Activated naive CD4-positive, alpha-beta T cell treated with anti-CD3 and anti-CD28 coated beads for 36 hours (primary cell): ENCODE measurements at regions not wholly inside any gene's neighbourhood (a gene's known extent, or its start where the extent isn't known, plus 50 kb on each side); places are given as distances from the start of the nearest gene placed in this dataset.
"Not testable (repeated sequence)": the region's sequence is repeated elsewhere in the genome, so short reads cannot be mapped to it uniquely, and the experiment has no call there.

ENCODE experiments used
- CTCF ChIA-PET: fragments of 350-600 bp; sonication (Branson Sonifier 250); formaldehyde crosslinking; loops from one replicate; lab custom pipeline; 2021; ENCODE audit warnings: antibody characterized with exemption; lab: Charles Lee
- DNase-seq: peaks from one replicate; pipeline ENCODE4 v3.0.0-alpha.2; 2020
- H3K27ac Mint-ChIP-seq: one replicate; pipeline ENCODE4 v1.8.0; 2021; ENCODE audit warnings: mild to moderate bottlenecking, mixed read lengths
- H3K27me3 Mint-ChIP-seq: one replicate; pipeline ENCODE4 v1.8.0; 2021; ENCODE audit warnings: low read depth, mixed read lengths
- H3K36me3 Mint-ChIP-seq: one replicate; pipeline ENCODE4 v1.8.0; 2021; ENCODE audit warnings: low read depth, mixed read lengths
- H3K4me1 Mint-ChIP-seq: one replicate; pipeline ENCODE4 v1.8.0; 2021; ENCODE audit warnings: low read depth, mixed read lengths
- H3K4me3 Mint-ChIP-seq: one replicate; pipeline ENCODE4 v1.8.0; 2021; ENCODE audit warnings: mild to moderate bottlenecking, moderate library complexity, mixed read lengths
- H3K9me3 Mint-ChIP-seq: one replicate; pipeline ENCODE4 v1.8.0; 2021; ENCODE audit warnings: mixed read lengths
- intact Hi-C: fragments of 100-400 bp; cut with micrococcal nuclease; formaldehyde crosslinking; loops from one replicate; pipeline ENCODE4 v1.15.1; 2023

DNA sequence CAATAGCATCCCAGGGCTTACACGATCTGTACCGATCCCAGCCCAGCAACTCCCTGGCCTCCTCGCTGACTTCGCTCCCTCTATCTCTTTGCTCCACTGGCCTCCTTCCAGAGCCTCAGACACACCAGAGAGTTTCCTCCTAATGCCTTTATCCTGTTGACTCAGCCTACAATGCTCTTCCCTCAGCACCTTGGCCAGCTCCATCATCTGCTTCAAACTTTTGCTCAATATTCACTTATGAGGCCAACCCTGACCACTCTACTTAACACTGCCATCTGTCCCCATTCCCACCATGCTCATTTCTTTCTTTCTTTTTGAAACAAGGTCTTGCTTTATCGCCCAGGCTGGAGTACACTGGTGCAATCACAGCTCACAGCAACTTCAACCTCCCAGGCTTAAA, 180.9 kb downstream of the CEP170 start:
- intact Hi-C loops, H3K9me3 Mint-ChIP-seq, H3K4me3 Mint-ChIP-seq, H3K27ac Mint-ChIP-seq, DNase-seq, H3K36me3 Mint-ChIP-seq, H3K27me3 Mint-ChIP-seq, CTCF ChIA-PET, H3K4me1 Mint-ChIP-seq: not testable (repeated sequence)

DNA sequence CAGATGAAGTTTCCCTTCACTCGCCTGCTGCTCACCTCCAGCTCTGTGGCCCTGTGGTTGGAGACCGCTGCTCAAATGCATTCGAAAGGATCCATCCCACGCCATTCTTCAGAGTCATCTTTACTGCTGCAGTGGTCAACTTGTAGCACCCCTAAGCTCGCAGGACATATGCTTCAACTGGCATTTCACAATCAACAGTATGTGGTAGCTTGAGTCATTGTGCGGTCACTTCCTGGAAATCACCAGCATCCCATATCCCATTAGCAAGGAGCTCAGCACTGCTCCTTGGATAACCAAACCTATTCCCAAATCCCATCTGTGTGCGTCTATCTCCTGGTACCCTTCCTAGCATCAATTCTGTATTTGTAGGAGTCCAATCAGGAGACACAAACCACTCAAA, 188.0 kb downstream of the CEP170 start:
- H3K4me3 Mint-ChIP-seq, H3K27me3 Mint-ChIP-seq, intact Hi-C loops, H3K36me3 Mint-ChIP-seq, H3K4me1 Mint-ChIP-seq, H3K9me3 Mint-ChIP-seq, CTCF ChIA-PET, DNase-seq, H3K27ac Mint-ChIP-seq: not testable (repeated sequence)

- H3K27ac Mint-ChIP-seq, CTCF ChIA-PET, DNase-seq, H3K4me3 Mint-ChIP-seq, H3K9me3 Mint-ChIP-seq, H3K27me3 Mint-ChIP-seq, H3K4me1 Mint-ChIP-seq, H3K36me3 Mint-ChIP-seq, intact Hi-C loops: not testable (repeated sequence)
Measured at GRCh38 chr1:243061965-243062364, 193.1 kb downstream of the CEP170 start.

DNA sequence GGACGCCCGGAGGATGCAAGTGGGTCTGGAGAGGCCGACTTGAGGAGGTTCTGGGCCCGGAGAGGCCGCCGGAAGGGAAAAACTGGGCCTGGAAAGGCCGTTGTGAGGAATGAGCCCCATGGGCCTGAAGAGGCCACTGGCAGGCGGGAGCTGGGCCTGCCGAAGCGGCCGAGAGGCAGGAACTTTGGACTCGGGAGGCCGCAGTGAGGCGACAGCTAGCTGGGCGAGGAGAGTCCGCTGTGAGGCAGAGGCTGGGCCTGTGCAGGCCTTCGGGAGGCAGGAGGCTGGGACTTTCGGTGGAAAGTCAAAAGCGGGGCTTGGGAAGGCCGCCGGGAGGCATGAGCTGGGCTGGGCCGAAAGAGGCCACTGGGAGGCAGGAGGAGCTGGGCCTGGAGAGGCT, 199.6 kb downstream of the CEP170 start:
- H3K27me3 Mint-ChIP-seq, H3K4me1 Mint-ChIP-seq, CTCF ChIA-PET, intact Hi-C loops, DNase-seq, H3K36me3 Mint-ChIP-seq, H3K9me3 Mint-ChIP-seq, H3K4me3 Mint-ChIP-seq, H3K27ac Mint-ChIP-seq: not testable (repeated sequence)

- H3K4me3 Mint-ChIP-seq, CTCF ChIA-PET, intact Hi-C loops, H3K27ac Mint-ChIP-seq, H3K27me3 Mint-ChIP-seq, H3K36me3 Mint-ChIP-seq, DNase-seq, H3K4me1 Mint-ChIP-seq, H3K9me3 Mint-ChIP-seq: not testable (repeated sequence)
Measured at GRCh38 chr1:243055091-243055490, 200.0 kb downstream of the CEP170 start.

DNA sequence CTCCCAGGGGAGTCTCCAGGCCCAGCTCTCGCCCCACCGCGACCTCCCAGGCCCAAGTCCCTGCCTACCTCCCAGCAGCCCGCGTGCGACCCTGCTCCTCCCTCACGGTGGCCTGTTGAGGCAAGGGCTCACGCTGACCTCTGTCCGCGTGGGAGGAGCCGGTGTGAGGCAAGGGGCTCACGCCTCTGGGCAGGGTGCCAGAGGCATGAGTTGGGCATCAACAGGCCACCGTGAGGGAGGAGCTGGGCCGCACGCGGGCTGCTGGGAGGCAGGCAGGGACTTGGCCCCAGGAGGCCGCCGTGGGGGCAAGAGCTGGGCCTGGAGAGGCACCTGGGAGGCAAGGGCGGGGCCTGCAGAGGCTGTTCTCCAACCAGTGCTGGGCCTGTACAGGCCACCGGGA, 200.4 kb downstream of the CEP170 start:
- H3K27ac Mint-ChIP-seq, intact Hi-C loops, H3K4me1 Mint-ChIP-seq, H3K4me3 Mint-ChIP-seq, CTCF ChIA-PET, DNase-seq, H3K27me3 Mint-ChIP-seq, H3K36me3 Mint-ChIP-seq, H3K9me3 Mint-ChIP-seq: not testable (repeated sequence)

DNA sequence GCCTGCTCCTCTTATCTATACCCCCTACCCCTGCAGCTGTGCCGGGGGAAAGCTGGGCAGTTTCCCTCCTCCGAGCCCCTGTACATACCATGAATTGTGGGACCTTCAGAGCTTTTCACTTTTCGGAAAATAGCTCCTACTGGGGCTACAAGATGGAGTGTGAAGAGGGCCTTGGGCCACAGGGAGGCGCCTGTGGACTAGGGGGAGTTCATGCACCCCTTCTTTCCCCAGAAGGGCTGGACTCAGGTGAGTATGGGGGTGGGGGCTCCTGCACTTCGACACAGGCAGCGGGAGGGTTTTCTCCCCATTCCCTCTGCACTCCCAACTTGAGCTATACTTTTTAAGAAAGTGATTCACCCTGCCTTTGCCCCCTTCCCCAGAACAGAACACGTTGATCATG, 202.0 kb downstream of the CEP170 start:
- H3K4me1 Mint-ChIP-seq, H3K27me3 Mint-ChIP-seq, intact Hi-C loops, H3K4me3 Mint-ChIP-seq, DNase-seq, H3K36me3 Mint-ChIP-seq, H3K27ac Mint-ChIP-seq, CTCF ChIA-PET, H3K9me3 Mint-ChIP-seq: not testable (repeated sequence)

- H3K36me3 Mint-ChIP-seq, H3K27ac Mint-ChIP-seq, H3K4me1 Mint-ChIP-seq, H3K9me3 Mint-ChIP-seq, intact Hi-C loops, H3K4me3 Mint-ChIP-seq, H3K27me3 Mint-ChIP-seq, DNase-seq, CTCF ChIA-PET: not testable (repeated sequence)
Measured at GRCh38 chr1:243050613-243051012, 204.5 kb downstream of the CEP170 start.

DNA sequence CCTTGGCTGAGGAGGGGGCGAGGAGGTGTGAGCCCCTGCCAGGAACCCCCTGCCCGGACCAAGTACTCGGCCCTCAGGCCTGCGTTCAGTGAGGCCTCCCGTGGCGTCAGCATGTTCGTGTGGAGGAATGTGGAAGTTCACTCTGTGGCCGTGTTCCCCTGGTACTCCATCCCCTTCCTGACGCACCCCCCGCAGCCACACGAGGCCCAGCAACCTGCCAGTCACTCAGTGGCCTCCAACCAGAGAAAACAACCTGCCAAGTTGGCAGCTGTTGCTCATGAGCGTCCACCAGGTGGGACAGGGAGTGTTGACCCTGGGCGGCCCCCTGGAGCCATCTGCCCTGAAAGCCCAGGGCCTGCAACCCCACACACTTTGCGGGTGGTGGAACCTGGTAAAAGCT, 205.4 kb downstream of the CEP170 start:
- H3K27me3 Mint-ChIP-seq, CTCF ChIA-PET, intact Hi-C loops: not testable (repeated sequence)

GRCh38 chr1:243021365-243021764, 233.7 kb downstream of the CEP170 start:
- H3K4me3 Mint-ChIP-seq, CTCF ChIA-PET, H3K4me1 Mint-ChIP-seq, H3K27ac Mint-ChIP-seq, H3K27me3 Mint-ChIP-seq, H3K36me3 Mint-ChIP-seq, DNase-seq, H3K9me3 Mint-ChIP-seq: not testable (repeated sequence)
- intact Hi-C loops, result loop anchor here (10.0 kb wide), 1 partner anchor 567 kb away; no protein-coding TSS in a partner anchor

More for the DNA sequence above, 205.4 kb downstream of the CEP170 start:
- DNase-seq, H3K36me3 Mint-ChIP-seq, H3K27ac Mint-ChIP-seq, H3K4me1 Mint-ChIP-seq, H3K4me3 Mint-ChIP-seq, H3K9me3 Mint-ChIP-seq: not testable (repeated sequence)

DNA sequence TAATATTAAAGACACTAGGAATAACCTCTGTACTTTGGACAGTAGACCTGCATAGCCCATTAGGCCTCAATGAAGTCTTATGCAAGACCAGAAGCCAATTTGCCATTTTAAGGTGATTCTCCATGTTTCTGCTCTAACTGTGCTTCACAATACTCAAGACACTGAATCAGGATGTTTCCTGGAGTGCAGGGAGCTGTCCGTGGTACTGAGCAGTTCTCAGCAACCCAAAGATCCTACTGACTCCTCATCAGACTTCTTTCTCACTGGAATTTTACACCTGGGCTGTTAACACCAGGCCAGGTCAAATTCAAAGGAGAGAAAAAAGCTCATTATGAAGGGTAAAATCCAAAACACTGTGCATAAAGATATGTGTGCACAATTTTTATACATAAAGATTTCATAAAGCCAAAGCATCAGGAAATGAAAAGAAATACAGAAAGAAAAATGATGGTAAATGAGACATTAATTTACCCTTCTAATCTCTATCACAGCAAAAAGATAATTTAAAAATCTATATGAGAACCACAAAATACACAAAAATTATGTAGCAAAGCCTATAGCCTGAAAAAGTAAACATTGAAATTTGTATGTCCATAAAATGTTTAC, 235.9 kb downstream of the CEP170 start:
- intact Hi-C loops, H3K9me3 Mint-ChIP-seq, CTCF ChIA-PET, H3K27me3 Mint-ChIP-seq, H3K27ac Mint-ChIP-seq, H3K4me1 Mint-ChIP-seq, H3K36me3 Mint-ChIP-seq, H3K4me3 Mint-ChIP-seq: not testable (repeated sequence)
- peak; percentile 73 for DNase-seq

DNA sequence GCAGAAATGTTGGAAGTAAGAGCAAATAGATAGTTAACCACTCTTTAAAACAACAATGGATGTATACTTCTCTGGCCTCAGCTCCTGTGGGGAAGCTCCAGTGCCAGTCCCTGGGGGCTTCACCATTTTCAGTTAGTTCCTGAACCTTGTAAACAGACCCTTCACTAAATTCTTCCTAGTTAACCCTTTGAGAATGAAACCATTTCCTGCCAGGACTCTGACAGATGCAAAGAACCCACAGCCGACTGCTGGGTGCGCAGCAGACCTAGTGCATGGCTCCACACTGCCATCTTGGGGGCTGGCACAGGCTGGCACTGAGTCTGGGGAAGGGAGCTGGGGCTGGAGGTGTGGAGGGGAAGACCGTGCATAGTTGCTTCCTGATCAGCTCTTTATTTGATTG, 244.4 kb downstream of the CEP170 start:
- DNase-seq, H3K27ac Mint-ChIP-seq, H3K9me3 Mint-ChIP-seq, intact Hi-C loops, H3K4me3 Mint-ChIP-seq, H3K4me1 Mint-ChIP-seq, H3K36me3 Mint-ChIP-seq, CTCF ChIA-PET, H3K27me3 Mint-ChIP-seq: not testable (repeated sequence)

DNA sequence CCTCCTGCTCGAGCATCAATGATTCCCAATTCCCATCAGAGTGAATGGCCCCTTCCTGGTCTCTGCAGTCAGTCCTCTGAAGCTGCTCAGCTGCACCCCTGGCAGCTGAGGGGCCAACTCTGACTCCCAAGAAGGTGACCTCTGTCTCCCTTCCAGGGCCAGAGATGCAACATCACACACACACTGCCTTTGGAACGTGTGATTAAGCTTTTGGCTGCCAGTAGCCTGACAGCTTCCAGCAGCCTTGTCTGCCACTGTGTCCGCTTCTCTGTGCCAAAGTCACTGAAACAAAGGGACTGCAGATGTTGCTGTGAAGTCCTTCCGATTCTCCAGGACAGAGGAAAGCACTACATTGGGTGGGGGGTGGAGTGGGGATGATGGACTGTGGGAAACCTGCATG, 254.1 kb downstream of the CEP170 start:
- H3K36me3 Mint-ChIP-seq, intact Hi-C loops: not testable (repeated sequence)

GRCh38 chr1:242992776-242993175, 262.3 kb downstream of the CEP170 start:
- H3K4me1 Mint-ChIP-seq, CTCF ChIA-PET, DNase-seq, H3K27me3 Mint-ChIP-seq, H3K4me3 Mint-ChIP-seq, H3K36me3 Mint-ChIP-seq, intact Hi-C loops, H3K9me3 Mint-ChIP-seq, H3K27ac Mint-ChIP-seq: not testable (repeated sequence)

More for the DNA sequence above, 254.1 kb downstream of the CEP170 start:
- H3K4me3 Mint-ChIP-seq, H3K9me3 Mint-ChIP-seq, CTCF ChIA-PET, H3K4me1 Mint-ChIP-seq, H3K27me3 Mint-ChIP-seq, H3K27ac Mint-ChIP-seq, DNase-seq: not testable (repeated sequence)
